EH (cell line): ENCODE measurements at regions not wholly inside any gene's neighbourhood (a gene's known extent, or its start where the extent isn't known, plus 50 kb on each side); places are given as distances from the start of the nearest gene placed in this dataset.
"Not testable (repeated sequence)": the region's sequence is repeated elsewhere in the genome, so short reads cannot be mapped to it uniquely, and the experiment has no call there.

Experiments used
- DNase-seq: peaks from one replicate; pipeline ENCODE4 v3.0.0-alpha.2; 2015; ENCODE audit warnings: low read depth

GRCh38 chr10:43931308-43931930, 282.7 kb upstream of the ZNF32 start:
- DNase-seq: peak; percentile 95

GRCh38 chr10:43930777-43931176, 282.1 kb upstream of the ZNF32 start:
- no peak for DNase-seq

- no peak for DNase-seq
Observed at GRCh38 chr10:43930243-43930642, 281.6 kb upstream of the ZNF32 start.

DNA sequence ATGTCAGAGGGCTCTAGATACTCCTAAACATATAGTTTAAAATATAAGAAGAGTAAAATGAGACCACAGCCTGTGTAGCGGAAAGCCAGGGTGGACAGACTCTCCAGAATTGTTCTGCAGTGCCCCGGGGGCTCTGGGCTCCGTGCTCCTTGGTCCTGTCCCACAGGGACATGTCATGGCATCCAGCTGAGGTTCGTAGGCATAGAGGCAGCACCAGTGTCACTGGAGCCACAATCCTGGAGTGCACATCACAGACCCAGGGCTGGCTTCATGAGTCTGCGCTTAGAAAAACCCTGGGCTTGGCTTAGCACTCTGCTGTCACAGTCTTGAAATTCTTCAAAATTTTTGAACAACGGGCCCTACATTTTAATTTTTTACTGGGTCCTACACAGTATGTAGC, 280.4 kb upstream of the ZNF32 start:
- no peak for DNase-seq

- DNase-seq: no peak
Observed at GRCh38 chr10:43928425-43928968, 279.8 kb upstream of the ZNF32 start.

DNA sequence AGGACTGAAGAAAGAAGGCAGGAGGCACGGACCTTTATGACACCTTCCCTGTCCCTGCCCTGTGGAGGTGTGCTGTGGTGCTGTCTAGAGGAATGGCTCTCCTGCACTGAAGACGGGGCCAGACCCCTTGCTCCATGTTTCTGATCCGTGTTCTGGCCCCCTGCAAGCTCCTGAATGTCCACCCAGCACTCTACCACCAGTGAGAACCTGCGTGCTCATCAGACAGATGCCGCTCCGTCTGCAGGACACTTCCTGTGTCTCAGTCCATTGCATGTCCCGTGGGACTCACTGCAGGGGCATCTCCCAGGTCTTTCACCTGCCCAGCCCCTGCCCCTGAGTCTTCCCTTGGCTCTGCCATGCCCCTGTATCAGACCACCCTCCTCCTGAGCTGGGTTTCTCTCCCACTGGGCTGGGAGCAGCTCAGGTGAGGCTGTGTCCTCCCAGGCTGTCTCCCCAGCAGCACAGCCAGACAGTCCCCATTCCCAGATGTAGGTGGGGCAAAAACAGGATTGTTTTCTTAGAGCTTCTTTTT, 278.3 kb upstream of the ZNF32 start:
- DNase-seq: no peak

DNA sequence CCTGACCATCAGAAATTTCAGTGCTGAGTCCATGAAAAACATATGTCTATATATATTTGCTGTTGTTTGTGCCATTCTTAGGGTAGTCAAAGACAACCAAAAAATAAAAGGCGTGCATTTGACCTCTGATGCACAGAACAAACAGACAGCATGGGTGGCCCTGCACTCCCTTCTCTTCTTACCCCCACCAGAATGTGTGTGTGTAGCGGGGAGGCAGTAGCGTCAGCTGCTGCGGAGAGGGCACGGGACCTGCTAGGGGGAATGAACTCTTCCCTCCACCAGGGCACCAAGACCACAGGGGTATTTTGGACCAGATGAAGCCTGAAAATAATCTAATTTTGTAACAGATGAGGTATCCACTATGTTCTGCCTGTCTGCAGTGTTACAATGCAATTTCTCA, 277.7 kb upstream of the ZNF32 start:
- DNase-seq: no peak

DNA sequence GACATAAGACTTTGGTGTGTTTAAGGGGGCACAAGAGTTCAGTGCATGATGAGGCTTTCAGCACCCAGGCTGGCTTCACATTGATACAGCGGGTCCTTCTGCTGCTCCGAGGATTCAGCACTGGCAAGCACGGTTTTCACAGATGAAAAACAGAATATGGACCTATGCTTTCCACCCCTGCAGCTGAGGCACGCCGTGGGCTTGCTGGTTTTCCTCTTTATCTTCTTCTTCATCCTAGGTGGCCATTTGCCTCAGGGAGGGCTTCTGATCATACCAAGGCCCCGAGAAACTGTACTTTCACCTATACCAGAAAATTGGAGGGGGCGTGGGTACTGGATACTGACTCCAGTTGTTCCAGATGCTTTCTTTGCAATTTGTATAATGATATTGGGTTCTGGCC, 277.1 kb upstream of the ZNF32 start:
- DNase-seq: no peak

- no peak for DNase-seq
Observed at GRCh38 chr10:43923328-43923727, 274.6 kb upstream of the ZNF32 start.

DNA sequence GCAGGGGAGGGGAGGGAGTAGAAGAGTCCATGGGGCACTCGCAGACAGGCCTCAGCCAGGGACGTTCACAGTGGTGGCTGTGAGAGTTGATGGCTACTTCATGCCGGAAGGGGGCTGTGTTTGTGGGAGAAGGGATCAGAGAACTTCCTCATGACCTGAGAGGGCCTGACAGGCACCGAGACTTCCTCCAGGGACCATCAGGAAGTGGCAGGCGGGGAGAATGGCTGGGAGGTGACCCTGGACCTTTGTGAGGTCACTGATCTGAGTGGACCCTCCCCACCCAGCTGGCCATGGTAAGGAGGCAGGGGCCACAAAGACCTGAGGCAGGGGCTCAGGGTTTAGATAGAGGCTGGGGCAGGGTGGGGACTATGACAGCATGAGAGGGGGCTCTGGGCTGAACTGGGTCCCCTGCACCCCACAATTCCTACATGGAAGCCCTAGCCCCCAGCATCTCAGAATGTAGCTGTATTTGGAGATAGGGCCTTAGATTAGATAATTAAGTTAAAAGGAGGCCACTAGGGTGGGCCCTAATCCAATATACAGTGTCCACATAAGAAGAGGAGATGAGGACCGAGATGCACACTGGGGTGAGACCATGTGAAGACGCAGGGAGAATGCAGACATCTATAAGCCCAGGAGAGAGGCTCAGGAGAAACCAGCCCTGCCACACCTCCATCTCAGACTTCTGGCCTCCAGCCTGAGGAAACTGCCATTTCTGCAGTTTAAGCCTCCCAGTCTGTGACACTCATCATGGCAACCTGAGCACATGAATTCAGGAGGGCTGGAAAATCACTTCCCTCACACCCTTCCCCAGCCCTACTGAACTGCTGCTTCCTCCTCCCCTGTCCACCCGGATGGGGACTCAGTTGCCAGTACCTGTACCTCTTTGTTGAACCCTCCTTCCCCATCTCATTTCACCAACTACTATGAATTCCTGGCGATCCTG, 273.9 kb upstream of the ZNF32 start:
- no peak for DNase-seq

DNA sequence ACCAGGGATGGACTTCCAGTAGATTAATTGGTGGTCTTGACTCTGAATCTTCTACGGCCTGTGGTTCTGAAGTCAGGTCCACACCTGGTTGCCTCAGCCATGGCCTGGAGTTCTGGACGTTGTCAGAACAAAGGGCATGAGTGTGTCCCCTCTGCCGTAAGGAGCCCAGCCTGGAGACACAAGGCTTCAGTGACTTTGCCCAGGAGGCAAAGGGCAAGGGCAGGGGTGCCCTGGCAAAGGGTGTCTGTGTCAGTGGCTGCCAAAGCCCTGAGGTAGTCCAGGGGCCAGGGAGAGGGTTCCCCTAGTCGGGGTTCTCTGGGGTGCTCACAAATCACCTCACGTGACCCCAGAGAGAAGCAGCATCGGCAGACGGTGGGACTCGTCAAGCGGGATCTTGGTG, 273.2 kb upstream of the ZNF32 start:
- DNase-seq: no peak

- no peak for DNase-seq
Observed at GRCh38 chr10:43921478-43921877, 272.8 kb upstream of the ZNF32 start.

- DNase-seq: not testable (repeated sequence)
Observed at GRCh38 chr10:43920236-43920758, 271.6 kb upstream of the ZNF32 start.

GRCh38 chr10:43913676-43914235, 265.1 kb upstream of the ZNF32 start:
- peak; percentile 76 for DNase-seq

- no peak for DNase-seq
Observed at GRCh38 chr10:43912469-43912868, 263.8 kb upstream of the ZNF32 start.

- no peak for DNase-seq
Observed at GRCh38 chr10:43906490-43906889, 257.8 kb upstream of the ZNF32 start.

DNA sequence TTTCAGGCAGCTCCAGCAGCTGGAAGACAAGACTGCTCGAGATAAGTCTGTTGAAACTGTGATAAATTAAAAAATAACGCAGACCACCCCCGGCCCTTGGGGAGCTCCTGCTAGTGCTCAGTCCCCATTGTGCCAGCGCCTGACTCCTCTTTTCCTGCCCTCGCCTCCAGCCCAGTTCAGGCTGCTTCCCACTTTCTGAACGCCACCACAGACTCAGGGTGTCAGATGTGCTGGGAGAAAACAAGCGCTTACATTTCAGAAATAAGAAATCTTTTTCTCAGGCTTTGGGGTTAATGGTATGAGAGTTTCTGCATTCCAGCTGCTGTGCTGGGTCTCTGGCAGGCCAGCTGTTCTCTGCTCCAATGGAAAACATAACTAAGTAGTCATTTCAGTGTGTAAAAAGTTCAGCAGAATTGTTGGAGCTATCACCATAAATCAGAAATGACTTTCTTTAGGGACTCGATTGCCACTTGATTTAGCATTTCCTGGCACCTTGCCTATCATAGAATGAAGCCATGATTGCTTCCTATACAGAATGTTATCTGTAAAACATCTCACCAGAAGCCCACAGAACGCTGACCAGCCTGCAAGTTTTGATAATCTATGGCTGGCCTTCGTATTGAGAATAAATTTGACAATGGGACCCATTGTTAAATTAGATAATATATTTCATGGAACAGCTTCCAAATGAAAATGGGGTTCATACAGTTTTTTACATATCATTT, 257.0 kb upstream of the ZNF32 start:
- peak; percentile 49 for DNase-seq

DNA sequence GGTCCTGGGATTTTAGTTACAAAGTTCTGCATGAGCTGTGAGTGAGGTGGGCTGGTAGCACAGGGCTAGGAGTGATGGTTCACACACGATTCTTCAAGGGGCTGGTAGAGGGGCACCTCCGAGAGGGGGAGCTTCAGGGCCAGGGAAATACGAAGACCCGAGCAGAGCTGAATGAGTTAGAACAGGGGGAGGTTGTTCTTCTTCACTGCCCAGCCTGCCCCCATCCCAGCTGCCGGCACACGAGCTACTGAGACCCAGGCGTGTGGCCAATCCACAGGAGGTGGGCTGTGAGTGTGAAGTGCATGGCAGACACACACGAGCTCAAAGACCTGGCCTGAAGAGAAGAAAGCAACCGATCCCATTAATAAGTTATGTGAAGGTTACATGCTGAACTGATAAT, 256.2 kb upstream of the ZNF32 start:
- DNase-seq: no peak

DNA sequence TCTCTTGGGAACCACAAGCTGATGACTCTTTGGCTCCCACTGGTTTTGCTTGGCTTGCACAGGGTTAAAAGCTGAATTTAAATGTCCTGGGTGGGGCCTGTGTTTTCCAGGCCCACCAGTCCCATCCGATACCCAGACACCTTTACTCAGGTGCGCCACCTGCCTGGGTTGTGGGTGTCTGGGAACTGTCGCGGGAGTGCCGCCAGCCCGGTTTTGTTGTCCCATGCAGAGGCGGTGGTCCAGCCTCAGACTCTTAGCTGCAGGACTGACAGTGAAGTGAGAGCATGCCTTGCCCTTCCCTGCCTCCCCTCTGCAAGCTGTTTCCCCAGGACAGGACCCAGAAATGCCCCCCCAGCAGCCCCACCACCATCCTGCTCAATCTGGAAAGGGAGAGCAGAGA, 255.6 kb upstream of the ZNF32 start:
- DNase-seq: no peak

DNA sequence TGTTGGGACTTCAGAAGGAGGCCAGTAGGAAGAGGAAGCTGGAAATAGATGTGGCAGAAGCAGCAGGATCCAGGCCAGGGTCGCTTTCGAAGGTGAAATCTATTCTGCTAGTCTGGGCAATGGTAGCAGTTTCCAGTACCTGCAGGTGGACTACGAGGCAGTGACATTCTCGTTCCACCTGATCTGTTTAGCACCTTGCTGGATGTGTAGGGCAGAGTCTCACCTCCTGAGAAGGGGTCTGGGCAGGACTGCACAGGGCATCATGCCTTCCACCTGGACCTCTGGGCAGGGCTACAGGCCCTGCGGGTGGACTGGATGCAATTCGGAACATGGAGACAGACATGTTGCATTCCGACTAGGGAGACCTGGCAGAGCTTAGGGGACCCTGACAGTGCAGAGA, 254.8 kb upstream of the ZNF32 start:
- DNase-seq: no peak

DNA sequence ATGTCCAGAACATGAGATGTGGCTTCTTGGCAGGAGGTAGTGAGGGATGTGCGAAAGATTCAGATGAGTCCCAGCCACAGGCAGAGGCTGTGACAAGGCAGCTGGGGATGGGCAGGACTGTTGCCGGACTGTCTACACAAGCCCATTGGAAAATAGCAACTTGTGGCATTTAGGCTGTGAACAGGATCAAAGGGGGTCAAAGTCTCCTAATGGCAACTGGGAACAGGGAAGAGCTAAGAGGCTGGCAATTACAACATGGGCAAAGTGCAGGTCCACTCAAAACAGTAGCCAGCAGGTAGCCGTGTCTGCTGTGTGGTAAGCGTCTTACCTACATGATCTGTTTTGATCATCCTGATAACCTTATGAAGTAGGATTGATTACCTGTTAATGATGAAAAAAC, 254.2 kb upstream of the ZNF32 start:
- no peak for DNase-seq
